HCT116 (cell line): ENCODE measurements at regions not wholly inside any gene's neighbourhood (a gene's known extent, or its start where the extent isn't known, plus 50 kb on each side); places are given as distances from the start of the nearest gene placed in this dataset.

Source experiments
- CEBPB ChIP-seq: IDR thresholded peaks from 2 replicates; pipeline ENCODE4 v1.6.1; 2012; ENCODE audit warnings: low read depth
- ELF1 ChIP-seq: IDR thresholded peaks from 2 replicates; pipeline ENCODE4 v1.6.1; 2012; ENCODE audit warnings: low read depth, borderline replicate concordance
- EZH2 ChIP-seq: fragments of 200-600 bp; sonication (generic); IDR thresholded peaks from 2 replicates; pipeline ENCODE4 v1.6.1; 2017; ENCODE audit warnings: antibody characterized with exemption, mixed run types
- POLR2AphosphoS5 ChIP-seq: IDR thresholded peaks from 2 replicates; pipeline ENCODE4 v1.6.1; 2011; ENCODE audit warnings: mild to moderate bottlenecking, low read depth, low read length, moderate library complexity
- REST ChIP-seq: IDR thresholded peaks from 2 replicates; pipeline ENCODE4 v1.6.1; 2012; ENCODE audit warnings: low read depth
- YY1 ChIP-seq: IDR thresholded peaks from 2 replicates; pipeline ENCODE4 v1.6.1; 2011; ENCODE audit warnings: low read length, low read depth, moderate library complexity, mild to moderate bottlenecking; ENCODE audit not compliant: insufficient replicate concordance; ENCODE audit errors: extremely low read depth
- ZNF274 ChIP-seq: fragments of 200-500 bp; sonication (Bioruptor generic); IDR thresholded peaks from 2 replicates; pipeline ENCODE4 v1.6.1; 2014; ENCODE audit warnings: mild to moderate bottlenecking, low read depth, low read length, inconsistent platforms
- TF ChIP-seq, protein P1 (sequence below), 3 experiments: fragments of 200-600 bp in 1 of 3; sonication (generic) in 1 of 3; IDR thresholded peaks in 2 of 3; conservative IDR thresholded peaks in 1 of 3; 2 replicates each; pipeline ENCODE4 v1.5.1; 2012 to 2017; ENCODE audit warnings: low read depth in 2 of 3, low read length in 2 of 3, antibody characterized with exemption in 1 of 3, borderline replicate concordance in 1 of 3, control low read depth in 1 of 3, mild to moderate bottlenecking in 1 of 3, mixed read lengths in 1 of 3, mixed run types in 1 of 3, moderate library complexity in 1 of 3; ENCODE audit not compliant: insufficient read depth in 1 of 3

DNA sequence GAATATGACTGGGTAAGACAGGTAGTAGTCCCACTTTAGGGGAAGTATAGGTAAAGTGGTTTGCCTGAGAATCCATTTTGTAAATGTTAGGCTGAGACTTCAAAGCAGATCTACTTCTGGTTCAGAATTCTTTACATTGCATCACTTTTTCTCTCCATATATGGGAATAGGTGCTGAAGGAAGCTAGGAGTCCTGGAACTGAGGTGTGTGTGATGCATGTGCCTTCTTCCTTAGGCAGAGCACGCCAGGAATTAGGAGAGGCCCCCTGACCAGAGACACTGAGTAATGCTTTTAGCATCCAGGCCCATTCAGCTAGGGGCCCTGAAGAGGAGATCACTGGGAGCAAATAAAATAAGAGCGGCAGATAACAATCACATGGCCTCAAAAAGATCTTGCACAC, 69.2 kb upstream of the DCP1A start:
- TF ChIP-seq ZNF274 (no peak), REST (no peak), EZH2 (no peak), POLR2AphosphoS5 (no peak), CEBPB (no peak), YY1 (no peak), ELF1 (no peak)
- TF ChIP-seq, protein P1, sequence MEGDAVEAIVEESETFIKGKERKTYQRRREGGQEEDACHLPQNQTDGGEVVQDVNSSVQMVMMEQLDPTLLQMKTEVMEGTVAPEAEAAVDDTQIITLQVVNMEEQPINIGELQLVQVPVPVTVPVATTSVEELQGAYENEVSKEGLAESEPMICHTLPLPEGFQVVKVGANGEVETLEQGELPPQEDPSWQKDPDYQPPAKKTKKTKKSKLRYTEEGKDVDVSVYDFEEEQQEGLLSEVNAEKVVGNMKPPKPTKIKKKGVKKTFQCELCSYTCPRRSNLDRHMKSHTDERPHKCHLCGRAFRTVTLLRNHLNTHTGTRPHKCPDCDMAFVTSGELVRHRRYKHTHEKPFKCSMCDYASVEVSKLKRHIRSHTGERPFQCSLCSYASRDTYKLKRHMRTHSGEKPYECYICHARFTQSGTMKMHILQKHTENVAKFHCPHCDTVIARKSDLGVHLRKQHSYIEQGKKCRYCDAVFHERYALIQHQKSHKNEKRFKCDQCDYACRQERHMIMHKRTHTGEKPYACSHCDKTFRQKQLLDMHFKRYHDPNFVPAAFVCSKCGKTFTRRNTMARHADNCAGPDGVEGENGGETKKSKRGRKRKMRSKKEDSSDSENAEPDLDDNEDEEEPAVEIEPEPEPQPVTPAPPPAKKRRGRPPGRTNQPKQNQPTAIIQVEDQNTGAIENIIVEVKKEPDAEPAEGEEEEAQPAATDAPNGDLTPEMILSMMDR (IDR thresholded peaks at IDR 0.05 in 2 of 3, conservative IDR thresholded peaks at IDR 0.05 in 1 of 3; ENCODE audit: borderline replicate concordance in 1 of 3, insufficient read depth in 1 of 3, low read depth in 2 of 3, low read length in 2 of 3): no peak
